HUES64 (cell line): ENCODE measurements at regions not wholly inside any gene's neighbourhood (a gene's known extent, or its start where the extent isn't known, plus 50 kb on each side); places are given as distances from the start of the nearest gene placed in this dataset.

Source experiments
- H3K27ac ChIP-seq: 2 replicates; pipeline ENCODE4 v1.7.0; 2013; ENCODE audit warnings: low read depth, low read length, inconsistent platforms
- H3K27me3 ChIP-seq: 2 replicates; pipeline ENCODE4 v1.6.1; 2013; ENCODE audit warnings: mild to moderate bottlenecking, low read length; ENCODE audit not compliant: insufficient read depth
- H3K36me3 ChIP-seq: 2 replicates; pipeline ENCODE4 v1.6.1; 2013; ENCODE audit warnings: mild to moderate bottlenecking, low read length; ENCODE audit not compliant: insufficient read depth
- H3K4me1 ChIP-seq: 2 replicates; pipeline ENCODE4 v1.6.1; 2013; ENCODE audit warnings: mild to moderate bottlenecking, low read length, moderate library complexity; ENCODE audit not compliant: insufficient read depth
- H3K4me3 ChIP-seq: 2 replicates; pipeline ENCODE4 v1.5.1; 2013; ENCODE audit warnings: mild to moderate bottlenecking, low read length, moderate library complexity
- H3K9ac ChIP-seq: 2 replicates; pipeline ENCODE4 v1.6.1; 2013; ENCODE audit warnings: mild to moderate bottlenecking, low read depth, low read length
- H3K9me3 ChIP-seq: 2 replicates; pipeline ENCODE4 v1.6.1; 2013; ENCODE audit warnings: low read depth, low read length; ENCODE audit not compliant: insufficient read depth
- WGBS: fragments of 150-250, 120-280 bp; methylation state at CpG from one replicate; pipeline ENCODE4 v1.1.7; 2013; ENCODE audit warnings: missing lambda C conversion rate; 5-methylcytosine and 5-hydroxymethylcytosine counted together

DNA sequence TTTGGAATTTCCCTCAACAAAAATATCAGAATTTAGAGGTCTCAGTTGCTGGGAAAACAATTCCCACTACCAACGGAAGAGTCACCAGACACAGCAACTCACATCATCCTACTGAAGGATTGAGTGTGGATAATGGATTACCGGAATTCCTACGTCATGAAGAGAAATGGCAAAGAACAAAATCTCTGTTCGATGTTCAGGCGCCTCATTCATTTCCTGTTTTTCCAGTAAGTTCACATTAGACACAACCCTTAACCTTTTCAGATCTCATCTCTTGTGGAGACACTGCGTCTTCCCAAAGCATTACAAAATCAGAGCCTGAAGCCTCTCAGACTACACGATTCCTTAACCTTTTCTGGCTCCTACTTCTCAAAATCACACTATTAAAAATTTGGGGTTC lies 58.5 kb upstream of the CPEB2 start:
- no peaks in the 10 kb centered on the region for H3K9me3 ChIP-seq
- no peak overlapping the region for H3K4me3 ChIP-seq
- H3K4me1 ChIP-seq: no peaks in the 10 kb centered on the region
- 95% methylated on average over 7 of the region's 7 CpGs for WGBS
- no peaks in the 10 kb centered on the region for H3K27me3 ChIP-seq
- no peak overlapping the region for H3K9ac ChIP-seq
- H3K36me3 ChIP-seq: no peaks in the 10 kb centered on the region
- H3K27ac ChIP-seq: no peak overlapping the region

DNA sequence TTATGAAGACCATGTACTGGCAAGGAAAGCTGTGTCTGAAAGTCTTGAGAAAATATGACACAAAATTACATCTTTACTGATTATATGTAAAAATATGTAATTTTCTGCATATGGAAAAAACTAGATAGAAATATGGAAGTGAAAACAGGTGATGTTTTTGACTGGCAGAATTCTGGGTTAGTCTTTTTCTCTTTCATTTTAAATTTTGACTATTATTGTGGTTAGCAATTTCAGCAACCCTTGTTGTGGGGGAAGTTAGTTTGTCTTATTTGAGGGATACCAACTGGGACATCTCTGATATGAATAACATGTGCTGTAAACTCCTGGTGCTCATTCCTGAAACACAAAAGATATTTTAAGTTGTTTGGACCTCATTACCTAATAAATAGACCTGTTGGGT lies 49.9 kb upstream of the CPEB2 start:
- Histone ChIP-seq H3K4me3 (no peak overlapping the region), H3K27me3 (no peaks in the 10 kb centered on the region), H3K9me3 (no peaks in the 10 kb centered on the region), H3K9ac (no peak overlapping the region), H3K27ac (no peak overlapping the region), H3K4me1 (no peaks in the 10 kb centered on the region), H3K36me3 (no peaks in the 10 kb centered on the region)
